ENCODE measurements at regions not wholly inside any gene's neighbourhood (a gene's known extent, or its start where the extent isn't known, plus 50 kb on each side); places are given as distances from the start of the nearest gene placed in this dataset.

DNA sequence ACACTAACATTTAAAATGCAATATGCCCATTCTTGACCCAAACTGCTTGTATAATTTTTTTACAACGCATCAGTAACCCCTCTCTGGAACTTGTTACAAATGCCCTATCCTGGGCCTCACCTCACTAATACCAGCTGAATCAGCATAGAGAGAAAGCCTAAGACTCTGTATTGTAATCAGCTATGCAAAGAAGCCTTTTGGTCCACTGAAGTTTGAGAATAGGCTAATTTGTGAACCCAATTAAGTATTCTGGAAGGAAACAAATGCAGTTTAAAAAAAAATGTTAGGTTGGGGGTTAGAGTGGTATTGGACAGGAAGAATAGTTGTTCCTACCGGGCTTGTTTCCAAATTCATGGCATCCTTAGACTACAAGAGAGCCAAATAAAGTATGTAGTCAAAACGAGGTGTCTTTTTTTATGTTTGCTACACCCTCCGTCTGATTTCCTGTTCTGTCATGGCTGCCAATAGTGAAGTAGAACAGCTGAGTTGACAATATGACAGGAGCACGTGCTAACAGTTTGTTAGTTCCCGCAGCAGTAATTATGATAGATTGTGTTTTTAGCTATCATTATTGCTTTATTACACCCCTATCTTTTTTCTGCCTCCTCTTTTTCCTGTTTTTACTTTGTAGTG, 1048.7 kb upstream of the NUDT12 start:
- Histone ChIP-seq H3K4me1 (ENCODE audit: control insufficient read depth, insufficient read depth, low read length) (no peaks in the 10 kb centered on the region), H3K4me3 (ENCODE audit: low read length) (no peak overlapping the region), H3K27me3 (ENCODE audit: control insufficient read depth, insufficient read depth) (no peaks in the 10 kb centered on the region), H3K27ac (ENCODE audit: low read length) (no peak overlapping the region), H3K9me3 (ENCODE audit: control insufficient read depth, low read length) (no peaks in the 10 kb centered on the region)
- DNase-seq (no peak), ATAC-seq (no peak)
- 37% methylated on average over 6 of the region's 6 CpGs for WGBS
- intact Hi-C loops (cut with DNase I) = no loop called here

DNA sequence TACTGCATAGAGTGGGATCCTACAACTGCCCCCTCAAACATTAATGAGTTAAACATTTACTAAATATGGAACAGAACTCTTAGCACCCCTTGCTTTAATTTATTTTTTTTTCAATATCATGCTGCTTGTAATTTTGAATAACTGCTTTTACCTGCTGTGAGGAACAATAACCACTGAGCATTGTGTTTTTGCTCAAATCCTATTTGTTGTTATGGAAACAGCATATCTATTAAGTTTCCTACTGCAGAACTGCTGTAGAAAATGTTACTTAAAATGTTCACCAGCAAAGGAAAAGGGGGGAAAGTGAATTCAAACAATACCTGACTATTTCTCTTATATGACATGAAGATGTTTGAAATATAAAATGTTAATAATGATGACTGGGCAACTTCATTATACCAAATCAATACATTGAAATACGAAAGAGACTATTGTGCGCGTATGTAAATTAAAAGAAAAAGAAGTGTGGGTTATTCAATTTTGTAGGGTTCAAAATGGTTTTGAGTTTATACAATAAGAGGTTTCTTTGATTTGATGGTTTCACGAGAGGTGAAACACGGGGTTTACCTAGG, 1043.8 kb upstream of the NUDT12 start:
- no peak overlapping the region for H3K27ac ChIP-seq (ENCODE audit: low read length)
- H3K27me3 ChIP-seq (ENCODE audit: control insufficient read depth, insufficient read depth) = no peaks in the 10 kb centered on the region
- no peak overlapping the region for H3K4me3 ChIP-seq (ENCODE audit: low read length)
- 72% methylated on average over 5 of the region's 5 CpGs for WGBS
- H3K9me3 ChIP-seq (ENCODE audit: control insufficient read depth, low read length) = no peaks in the 10 kb centered on the region
- no peak for DNase-seq
- ATAC-seq = no peak
- intact Hi-C loops (cut with DNase I) = no loop called here
- no peaks in the 10 kb centered on the region for H3K4me1 ChIP-seq (ENCODE audit: control insufficient read depth, insufficient read depth, low read length)

GRCh38 chr5:104599726-104600125, 1037.1 kb upstream of the NUDT12 start:
- H3K4me3 ChIP-seq (ENCODE audit: low read length) = no peak overlapping the region
- DNase-seq (no peak), ATAC-seq (no peak)
- no peaks in the 10 kb centered on the region for H3K27me3 ChIP-seq (ENCODE audit: control insufficient read depth, insufficient read depth)
- no peak overlapping the region for H3K27ac ChIP-seq (ENCODE audit: low read length)
- H3K4me1 ChIP-seq (ENCODE audit: control insufficient read depth, insufficient read depth, low read length) = no peaks in the 10 kb centered on the region
- H3K9me3 ChIP-seq (ENCODE audit: control insufficient read depth, low read length) = no peaks in the 10 kb centered on the region
- 58% methylated on average over 2 of the region's 2 CpGs for WGBS
- intact Hi-C loops (cut with DNase I) = no loop called here

GRCh38 chr5:104598285-104598684, 1035.7 kb upstream of the NUDT12 start:
- 2% methylated on average over 1 of the region's 1 CpG for WGBS
- H3K4me3 ChIP-seq (ENCODE audit: low read length) = no peak overlapping the region
- DNase-seq = no peak

GRCh38 chr5:104594850-104595249, 1032.3 kb upstream of the NUDT12 start:
- no peaks in the 10 kb centered on the region for H3K27me3 ChIP-seq (ENCODE audit: control insufficient read depth, insufficient read depth)
- intact Hi-C loops (cut with DNase I) = no loop called here
- H3K9me3 ChIP-seq (ENCODE audit: control insufficient read depth, low read length) = no peaks in the 10 kb centered on the region
- DNase-seq (no peak), ATAC-seq (no peak)
- no peak overlapping the region for H3K4me3 ChIP-seq (ENCODE audit: low read length)
- 82% methylated on average over 4 of the region's 4 CpGs for WGBS
- no peak overlapping the region for H3K27ac ChIP-seq (ENCODE audit: low read length)
- H3K4me1 ChIP-seq (ENCODE audit: control insufficient read depth, insufficient read depth, low read length) = no peaks in the 10 kb centered on the region

More at GRCh38 chr5:104598285-104598684, 1035.7 kb upstream of the NUDT12 start:
- Histone ChIP-seq H3K9me3 (ENCODE audit: control insufficient read depth, low read length) (no peaks in the 10 kb centered on the region), H3K4me1 (ENCODE audit: control insufficient read depth, insufficient read depth, low read length) (no peaks in the 10 kb centered on the region), H3K27ac (ENCODE audit: low read length) (no peak overlapping the region), H3K27me3 (ENCODE audit: control insufficient read depth, insufficient read depth) (no peaks in the 10 kb centered on the region)
- intact Hi-C loops (cut with DNase I) = no loop called here
- ATAC-seq = no peak

DNA sequence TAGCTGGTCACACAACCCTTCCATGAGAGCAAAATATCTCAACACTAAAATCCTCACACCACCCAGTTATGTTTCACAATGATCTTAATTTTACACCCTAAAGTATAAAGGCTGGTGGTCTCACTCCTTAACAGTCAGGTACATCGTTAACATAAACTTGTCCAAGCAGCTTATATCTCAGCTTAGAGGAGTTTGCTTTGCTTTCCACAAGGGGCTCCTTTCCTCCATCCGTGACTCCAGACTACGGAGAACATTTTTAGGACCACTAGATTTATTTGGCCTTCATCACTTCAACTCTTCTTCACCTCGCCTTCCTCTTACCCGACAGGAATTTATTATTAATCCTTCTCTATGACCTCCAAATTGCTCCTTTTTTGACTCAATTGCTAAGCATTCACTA, 1014.1 kb upstream of the NUDT12 start:
- WGBS = 74% methylated on average over 5 of the region's 5 CpGs
- Histone ChIP-seq H3K27ac (ENCODE audit: low read length) (no peak overlapping the region), H3K4me1 (ENCODE audit: control insufficient read depth, insufficient read depth, low read length) (no peaks in the 10 kb centered on the region), H3K9me3 (ENCODE audit: control insufficient read depth, low read length) (no peaks in the 10 kb centered on the region), H3K4me3 (ENCODE audit: low read length) (no peak overlapping the region), H3K27me3 (ENCODE audit: control insufficient read depth, insufficient read depth) (no peaks in the 10 kb centered on the region)
- intact Hi-C loops (cut with DNase I) = no loop called here
- DNase-seq (no peak), ATAC-seq (no peak)

DNA sequence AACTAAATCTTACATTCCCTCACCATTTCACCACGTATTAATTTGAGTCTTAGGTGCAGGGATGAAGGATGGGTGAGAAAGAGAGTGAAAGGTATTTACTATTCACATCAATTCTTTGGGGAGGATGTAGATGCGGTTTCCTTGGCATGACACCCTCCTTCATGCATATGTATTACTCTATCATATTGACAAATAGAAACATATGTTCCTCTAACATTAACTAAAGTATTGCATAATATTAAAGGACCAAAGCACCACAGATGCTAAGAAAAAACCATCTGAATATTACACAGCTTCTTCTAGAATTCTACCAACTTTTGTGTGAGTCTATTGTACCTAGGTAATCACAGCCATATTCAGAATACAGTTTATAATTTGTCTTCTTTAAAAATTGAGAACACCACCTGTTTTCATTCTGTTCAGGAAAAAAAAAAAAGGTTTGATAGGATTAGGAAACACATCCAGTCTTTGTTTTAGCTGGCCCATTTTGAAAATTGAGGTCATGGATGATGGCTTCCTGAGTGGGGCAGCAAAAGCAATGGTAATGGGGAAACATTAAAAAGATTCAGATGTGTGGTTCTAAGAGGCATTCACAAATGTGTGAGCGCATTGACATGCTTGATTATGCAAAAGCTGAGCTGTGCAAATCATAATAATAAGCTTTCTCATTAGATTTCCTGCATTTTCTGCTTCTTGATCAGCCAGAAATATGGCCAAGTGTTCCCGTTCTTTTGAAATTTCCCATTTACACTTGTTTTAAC, 1011.5 kb upstream of the NUDT12 start:
- intact Hi-C loops (cut with DNase I) = no loop called here
- Histone ChIP-seq H3K9me3 (ENCODE audit: control insufficient read depth, low read length) (no peaks in the 10 kb centered on the region), H3K27ac (ENCODE audit: low read length) (no peak overlapping the region), H3K4me3 (ENCODE audit: low read length) (no peak overlapping the region), H3K27me3 (ENCODE audit: control insufficient read depth, insufficient read depth) (no peaks in the 10 kb centered on the region), H3K4me1 (ENCODE audit: control insufficient read depth, insufficient read depth, low read length) (no peaks in the 10 kb centered on the region)
- WGBS = 74% methylated on average over 4 of the region's 4 CpGs
- ATAC-seq = no peak
- no peak for DNase-seq

DNA sequence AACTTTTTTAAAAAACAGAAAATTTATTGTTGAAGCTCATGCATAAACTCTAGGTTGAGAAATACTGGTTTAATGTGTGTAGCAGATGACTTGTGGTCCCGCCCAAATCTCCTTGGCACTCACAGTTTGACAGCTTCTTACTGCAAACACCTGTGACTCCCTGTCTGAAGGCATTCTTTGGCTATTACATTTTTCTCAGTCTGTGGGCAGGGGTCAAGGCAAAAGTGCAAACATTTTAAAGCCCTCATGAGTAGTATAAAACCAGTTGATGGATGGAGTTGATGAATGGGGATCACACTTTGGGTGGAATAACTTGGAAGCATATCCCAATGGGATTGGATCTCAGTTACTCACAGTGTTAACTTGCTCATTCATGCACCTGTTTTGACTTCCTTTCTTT, 1007.0 kb upstream of the NUDT12 start:
- 62% methylated on average over 1 of the region's 1 CpG for WGBS
- H3K9me3 ChIP-seq (ENCODE audit: control insufficient read depth, low read length) = no peaks in the 10 kb centered on the region
- intact Hi-C loops (cut with DNase I) = no loop called here
- ATAC-seq (no peak), DNase-seq (no peak)
- H3K4me3 ChIP-seq (ENCODE audit: low read length) = no peak overlapping the region
- H3K27me3 ChIP-seq (ENCODE audit: control insufficient read depth, insufficient read depth) = no peaks in the 10 kb centered on the region
- H3K4me1 ChIP-seq (ENCODE audit: control insufficient read depth, insufficient read depth, low read length) = no peaks in the 10 kb centered on the region
- no peak overlapping the region for H3K27ac ChIP-seq (ENCODE audit: low read length)

DNA sequence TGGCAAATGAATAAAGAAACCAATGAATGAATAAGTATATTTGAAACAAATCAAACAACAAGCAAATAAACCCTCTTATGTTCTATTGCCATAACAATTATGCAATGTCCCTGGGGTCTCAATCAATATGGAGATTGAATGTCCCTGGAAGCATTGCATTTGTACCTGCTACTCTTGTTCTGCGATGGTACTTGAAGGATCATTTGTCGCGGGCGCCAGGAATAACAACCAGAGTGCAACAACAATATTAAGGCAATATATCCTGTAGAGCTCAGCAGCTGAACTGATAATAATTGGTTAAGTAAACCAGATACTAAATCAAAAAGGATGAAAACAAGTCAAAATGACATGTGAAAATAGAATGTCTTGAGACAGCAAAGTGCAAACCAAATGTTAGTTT, 1001.9 kb upstream of the NUDT12 start:
- no peaks in the 10 kb centered on the region for H3K27me3 ChIP-seq (ENCODE audit: control insufficient read depth, insufficient read depth)
- no peak overlapping the region for H3K4me3 ChIP-seq (ENCODE audit: low read length)
- no peaks in the 10 kb centered on the region for H3K4me1 ChIP-seq (ENCODE audit: control insufficient read depth, insufficient read depth, low read length)
- intact Hi-C loops (cut with DNase I) = no loop called here
- no peaks in the 10 kb centered on the region for H3K9me3 ChIP-seq (ENCODE audit: control insufficient read depth, low read length)
- ATAC-seq (no peak), DNase-seq (no peak)
- WGBS = 96% methylated on average over 4 of the region's 4 CpGs
- H3K27ac ChIP-seq (ENCODE audit: low read length) = no peak overlapping the region

GRCh38 chr5:104556957-104557356, 994.4 kb upstream of the NUDT12 start:
- no peak overlapping the region for H3K4me3 ChIP-seq (ENCODE audit: low read length)
- H3K27me3 ChIP-seq (ENCODE audit: control insufficient read depth, insufficient read depth) = no peaks in the 10 kb centered on the region
- intact Hi-C loops (cut with DNase I) = no loop called here
- DNase-seq = peak in 2 of 3 donors; percentile 8 to 19
- no peaks in the 10 kb centered on the region for H3K4me1 ChIP-seq (ENCODE audit: control insufficient read depth, insufficient read depth, low read length)
- no peaks in the 10 kb centered on the region for H3K9me3 ChIP-seq (ENCODE audit: control insufficient read depth, low read length)
- WGBS = 63% methylated on average over 3 of the region's 3 CpGs
- no peak overlapping the region for H3K27ac ChIP-seq (ENCODE audit: low read length)
- no peak for ATAC-seq

DNA sequence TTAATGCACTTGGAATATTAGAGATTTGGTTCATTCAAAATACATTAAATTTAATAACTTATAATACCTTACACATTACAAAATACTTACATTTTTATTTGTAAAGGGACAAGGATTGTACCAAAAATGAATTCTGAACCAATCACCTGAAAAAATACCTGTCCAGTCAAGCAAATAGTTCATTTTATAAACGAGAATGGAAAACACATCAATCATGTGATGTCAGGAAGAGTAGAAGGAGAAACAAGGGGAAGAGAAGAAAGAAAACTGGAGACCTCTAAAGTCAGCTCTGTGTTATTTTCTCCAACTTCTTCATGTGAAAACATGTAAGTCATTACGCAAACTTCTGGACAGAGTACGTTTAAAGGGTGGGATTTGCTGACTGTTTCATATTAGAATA, 989.0 kb upstream of the NUDT12 start:
- H3K4me1 ChIP-seq (ENCODE audit: control insufficient read depth, insufficient read depth, low read length) = no peaks in the 10 kb centered on the region
- no peak for DNase-seq
- WGBS = 73% methylated on average over 3 of the region's 3 CpGs
- H3K9me3 ChIP-seq (ENCODE audit: control insufficient read depth, low read length) = no peaks in the 10 kb centered on the region
- ATAC-seq = no peak
- no peak overlapping the region for H3K4me3 ChIP-seq (ENCODE audit: low read length)
- no peak overlapping the region for H3K27ac ChIP-seq (ENCODE audit: low read length)
- intact Hi-C loops (cut with DNase I) = no loop called here
- H3K27me3 ChIP-seq (ENCODE audit: control insufficient read depth, insufficient read depth) = no peaks in the 10 kb centered on the region

Measured in right cardiac atrium (tissue), 5 donors.